T-helper 1 cell treated with Interleukin-12 subunit alpha and Interleukin-12 subunit beta and Interleukin-4 antibody, amounts not matched to agents 30 ng/mL and 1 ng/mL, for 36 hours (primary cell): ENCODE measurements at regions not wholly inside any gene's neighbourhood (a gene's known extent, or its start where the extent isn't known, plus 50 kb on each side); places are given as distances from the start of the nearest gene placed in this dataset.

Experiments
- intact Hi-C: fragments of 100-400 bp; cut with micrococcal nuclease; formaldehyde crosslinking; loops from one replicate; pipeline ENCODE4 v1.15.1; 2024

DNA sequence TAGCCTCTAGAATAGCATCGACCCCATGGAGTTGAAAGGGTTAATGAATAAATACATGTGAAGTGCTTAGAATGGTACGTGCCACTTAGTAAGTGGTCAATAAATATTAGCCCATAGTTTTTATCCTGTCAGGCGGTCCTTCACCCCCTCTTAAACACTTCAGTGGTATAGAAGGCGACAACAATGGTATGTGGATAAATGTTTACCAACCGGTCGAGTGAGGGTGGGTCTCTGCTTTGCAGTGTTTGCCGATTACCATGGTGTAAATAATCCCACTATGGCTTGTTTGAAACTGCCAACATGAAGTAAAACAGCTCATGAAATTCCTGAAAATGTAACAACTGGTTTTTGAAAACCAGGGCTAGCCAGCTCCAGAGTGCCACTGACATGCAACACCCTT lies 541.2 kb downstream of the BUD13 start:
- intact Hi-C loops, result no loop called here

DNA sequence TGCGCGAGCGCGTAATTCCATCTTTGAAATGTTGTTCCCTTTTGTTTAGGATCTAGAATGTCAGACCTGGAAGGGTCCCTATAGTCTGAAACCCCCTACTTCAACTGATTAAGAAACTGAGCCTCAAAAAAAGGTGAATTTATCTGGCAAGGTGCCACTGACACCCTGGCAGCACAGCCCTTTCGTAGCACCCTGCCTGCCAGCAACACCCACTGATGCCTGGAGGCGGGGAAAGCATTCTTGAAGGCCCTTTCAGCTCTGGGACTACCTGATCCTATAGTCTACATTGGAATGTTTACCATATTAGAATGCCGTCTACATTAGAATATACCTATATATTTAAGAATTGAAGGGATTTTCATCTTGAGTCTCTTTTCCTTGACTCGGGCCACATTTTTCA lies 542.3 kb downstream of the BUD13 start:
- intact Hi-C loops, result no loop called here

DNA sequence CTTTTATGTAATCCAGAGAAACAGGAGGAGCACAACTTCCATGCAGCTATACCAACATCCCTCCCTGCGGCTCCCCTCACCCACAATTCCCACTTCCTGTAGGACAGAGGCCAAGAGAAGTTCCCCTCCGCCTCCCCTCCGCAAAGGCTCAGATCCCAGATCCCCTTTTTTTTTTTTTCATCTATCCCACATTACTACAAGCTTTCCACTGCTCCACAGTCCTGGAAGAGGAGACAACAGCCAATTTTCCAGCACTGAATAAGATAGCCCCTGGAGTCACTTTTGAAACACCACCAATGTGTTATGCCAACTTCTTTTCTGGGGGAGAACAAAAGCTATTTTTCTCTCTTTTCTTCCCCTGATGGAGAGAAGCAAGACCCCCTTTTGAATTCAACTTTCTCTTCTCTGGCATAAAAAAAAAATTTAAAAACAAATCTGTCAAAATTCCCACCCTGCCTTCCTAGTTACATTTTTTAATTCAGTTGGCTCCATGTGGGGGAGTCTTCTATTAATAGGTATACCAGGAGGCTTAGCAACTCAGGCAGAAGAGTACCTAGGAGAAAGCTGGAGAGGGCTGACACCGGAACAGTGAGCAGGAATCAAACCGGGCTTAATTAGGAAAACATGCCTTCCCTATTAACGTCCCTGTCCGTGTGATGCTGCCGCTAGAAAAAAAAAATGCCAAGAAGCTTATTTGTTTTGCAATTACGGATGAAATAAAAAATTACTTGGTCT lies 543.4 kb downstream of the BUD13 start:
- intact Hi-C loops, result loop anchor here (10.0 kb wide), 1 partner anchor 1455 kb away; no protein-coding TSS in a partner anchor

DNA sequence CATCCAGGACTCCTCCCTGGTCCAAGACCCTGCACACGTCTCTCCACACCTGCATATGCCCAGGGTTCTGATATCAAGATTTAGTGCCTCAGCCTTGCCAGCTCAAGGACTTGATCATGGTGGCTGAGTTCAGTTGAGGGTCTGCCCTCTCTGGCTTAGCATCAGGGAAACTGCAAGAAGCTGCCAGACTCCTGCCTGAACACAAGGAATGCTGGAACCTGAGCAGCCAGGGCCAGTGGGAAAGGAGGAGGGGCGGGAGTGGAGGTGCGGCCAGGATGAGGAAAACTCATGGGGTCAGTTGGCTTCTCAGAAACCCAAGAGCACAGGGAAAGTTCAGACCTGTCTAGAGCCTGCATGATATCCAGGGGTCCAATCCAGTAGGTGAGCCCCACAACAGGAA lies 546.1 kb downstream of the BUD13 start:
- intact Hi-C loops, result loop anchor here (10.0 kb wide), 1 partner anchor 1452 kb away; no protein-coding TSS in a partner anchor

DNA sequence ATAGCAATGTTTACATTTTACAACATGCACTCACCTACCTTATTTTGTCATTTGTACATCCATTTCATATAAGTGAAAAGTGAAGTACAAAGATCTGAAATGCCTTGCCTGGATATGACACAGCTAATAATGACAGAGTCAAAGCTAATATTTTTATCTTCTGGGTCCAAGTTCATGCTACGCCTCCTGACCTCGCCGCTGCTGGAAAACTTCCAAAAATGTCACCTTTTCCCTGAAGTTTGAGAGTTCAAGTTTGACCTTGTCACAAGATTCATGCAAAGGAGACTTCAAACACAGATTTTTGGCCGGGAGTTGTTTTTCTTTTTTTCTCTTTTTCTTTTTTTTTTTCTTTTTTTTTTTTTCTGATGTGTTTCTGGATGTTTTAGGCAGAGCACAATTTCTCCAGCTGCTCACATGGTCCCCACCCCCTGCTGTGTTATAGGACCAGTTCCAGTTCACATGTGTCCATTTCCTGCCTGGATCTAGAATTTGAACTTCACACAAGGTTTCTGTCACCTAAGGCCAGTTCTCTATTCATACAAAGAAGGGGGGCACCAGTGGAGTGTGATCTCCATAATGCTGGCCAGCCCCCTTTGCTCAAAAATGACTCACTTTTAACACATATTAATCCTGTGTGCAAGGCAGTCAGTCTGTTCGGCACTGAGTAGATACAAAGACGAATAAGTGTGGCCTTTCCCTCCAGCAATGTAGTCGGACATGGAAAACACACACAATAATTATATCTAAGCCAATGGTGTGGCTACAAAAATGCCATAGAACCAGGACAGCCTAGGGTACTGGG lies 546.8 kb downstream of the BUD13 start:
- intact Hi-C loops, result loop anchor here (2.0 to 10.0 kb wide), 2 partner anchors 891 to 1451 kb away; no protein-coding TSS in a partner anchor

DNA sequence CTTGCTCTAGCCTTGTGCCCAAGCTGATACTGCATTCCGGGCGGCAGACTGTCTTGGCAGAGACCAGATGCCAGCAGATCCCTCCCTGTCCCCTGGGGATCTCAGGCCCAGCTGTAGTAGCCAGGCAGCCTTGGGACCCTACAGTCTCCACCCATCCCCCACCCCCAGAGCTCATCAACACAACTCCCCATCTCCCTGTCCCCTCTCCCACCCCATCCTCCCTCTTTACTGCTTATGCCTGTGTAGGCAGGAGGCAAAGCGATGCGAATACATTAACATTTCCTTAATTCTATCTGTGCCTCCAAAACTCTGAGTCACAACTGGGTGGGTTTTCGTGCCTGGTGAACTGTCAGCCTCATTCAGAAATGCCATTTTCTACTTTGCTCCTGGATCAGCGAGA lies 547.6 kb downstream of the BUD13 start:
- intact Hi-C loops, result loop anchor here (2.0 to 10.0 kb wide), 2 partner anchors 890 to 1450 kb away; no protein-coding TSS in a partner anchor

DNA sequence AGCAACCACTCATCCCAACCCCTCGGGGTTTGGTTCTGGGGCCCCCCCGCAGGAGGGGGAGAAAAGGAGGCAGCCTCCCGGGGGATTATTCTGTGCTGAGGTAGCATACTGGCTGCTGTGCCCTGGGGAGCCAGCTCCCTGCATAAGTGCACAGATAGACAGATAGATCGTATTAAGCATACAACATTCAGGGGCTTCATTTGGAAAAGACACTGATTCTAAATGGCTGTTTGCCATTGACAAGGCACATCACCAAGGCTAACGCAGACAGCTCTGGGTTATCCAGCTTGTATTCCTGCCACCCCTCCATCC lies 547.9 kb downstream of the BUD13 start:
- intact Hi-C loops, result loop anchor here (1.0 to 10.0 kb wide), 3 partner anchors 890 to 1450 kb away; no protein-coding TSS in a partner anchor

DNA sequence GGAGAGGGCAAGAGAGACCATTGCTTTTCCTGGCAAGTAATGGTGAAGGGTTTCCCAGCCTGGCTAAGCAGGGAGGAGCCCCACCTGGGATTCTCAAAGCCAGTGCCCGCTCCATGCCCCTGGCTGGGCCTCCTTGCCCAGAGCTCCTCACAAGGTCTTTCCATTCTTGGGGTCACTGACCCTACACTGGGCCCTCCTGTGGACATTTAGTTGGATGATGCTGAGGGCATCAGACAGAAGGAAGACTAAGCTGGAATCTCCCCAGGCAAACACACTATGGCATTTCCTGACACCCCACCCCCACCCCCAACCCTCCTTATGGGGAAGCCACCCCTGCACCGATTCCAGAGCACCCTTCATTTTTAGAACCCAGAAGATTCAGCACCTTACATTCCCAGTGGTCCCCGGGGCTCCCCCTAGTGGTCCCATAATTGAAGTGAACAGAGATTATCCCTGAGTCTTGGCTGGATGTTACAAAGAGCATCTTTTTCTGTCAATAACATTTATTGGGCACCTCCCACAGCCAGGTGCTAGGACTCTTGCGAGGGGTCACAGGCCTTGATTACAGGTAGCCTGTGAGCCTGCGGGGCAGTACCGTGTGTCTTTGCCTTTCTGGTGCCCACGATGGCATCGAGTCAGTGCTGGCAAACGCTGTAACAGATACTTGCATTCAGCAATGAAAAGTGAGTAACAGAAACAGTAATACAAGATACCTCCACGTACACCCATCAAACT lies 548.5 kb downstream of the BUD13 start:
- intact Hi-C loops, result loop anchor here (1.0 to 10.0 kb wide), 3 partner anchors 890 to 1450 kb away; no protein-coding TSS in a partner anchor

DNA sequence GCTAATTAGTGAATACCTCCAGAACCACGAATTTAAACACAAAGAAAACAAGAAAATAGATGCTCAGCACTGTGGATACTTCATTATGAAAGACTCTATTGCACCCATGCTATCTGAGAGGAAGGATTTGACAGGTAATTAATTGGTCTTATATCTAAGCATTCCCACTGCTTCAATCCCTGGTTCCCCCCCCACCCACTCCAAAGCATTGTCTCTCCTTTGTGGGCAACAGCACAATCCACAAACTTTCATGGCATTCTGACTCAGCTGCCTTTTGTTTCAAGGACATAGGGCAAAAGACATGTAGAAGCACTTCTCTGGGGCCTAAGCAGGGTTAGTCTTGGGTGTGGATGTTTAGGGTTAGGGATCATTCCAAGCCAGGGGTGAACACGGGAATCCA lies 551.4 kb downstream of the BUD13 start:
- intact Hi-C loops, result loop anchor here (10.0 kb wide), 1 partner anchor 1447 kb away; no protein-coding TSS in a partner anchor

DNA sequence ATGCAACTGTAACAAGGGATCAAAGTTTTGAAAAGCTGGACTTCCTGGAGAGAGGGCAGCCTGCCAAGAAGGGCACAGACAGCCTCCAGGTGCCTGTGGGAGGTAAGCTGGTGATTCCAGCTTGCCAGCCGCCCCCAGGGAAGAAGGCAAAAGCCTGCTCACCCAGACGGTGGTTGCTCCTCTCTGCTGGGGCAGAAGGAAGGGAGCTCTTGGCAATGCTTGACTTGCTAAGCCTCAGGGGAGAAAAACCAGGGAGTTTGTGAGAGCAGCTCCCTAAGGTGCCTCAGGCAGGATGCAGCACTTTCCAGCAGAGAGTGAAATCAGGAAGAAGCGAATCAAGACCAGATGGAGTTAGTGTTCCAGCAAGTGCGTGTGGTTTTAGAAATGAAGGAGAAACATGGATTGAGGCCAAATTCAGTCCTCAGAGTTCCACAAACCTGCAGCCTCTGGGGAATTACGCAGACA lies 553.6 kb downstream of the BUD13 start:
- intact Hi-C loops, result no loop called here

DNA sequence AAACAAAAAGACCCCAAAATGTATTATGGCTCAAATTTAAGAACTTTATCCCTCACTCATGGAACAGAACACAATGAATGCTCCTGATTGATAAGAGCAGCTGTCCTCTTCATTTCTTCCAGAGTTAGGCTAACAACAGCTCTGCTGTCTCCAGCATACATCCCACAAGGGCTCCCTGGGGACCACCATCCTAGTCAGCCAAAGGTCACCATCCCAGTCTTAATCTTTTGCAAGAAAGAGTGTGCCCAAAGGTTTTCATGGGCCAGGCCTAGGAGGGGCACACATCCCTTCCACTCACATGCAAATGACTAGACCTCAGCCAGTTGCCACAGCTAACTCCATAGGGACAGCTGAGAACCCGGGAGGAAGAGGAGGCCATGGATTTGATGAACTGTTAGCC lies 555.3 kb downstream of the BUD13 start:
- intact Hi-C loops, result loop anchor here (1.0 kb wide), 1 partner anchor 59 kb away; no protein-coding TSS in a partner anchor

DNA sequence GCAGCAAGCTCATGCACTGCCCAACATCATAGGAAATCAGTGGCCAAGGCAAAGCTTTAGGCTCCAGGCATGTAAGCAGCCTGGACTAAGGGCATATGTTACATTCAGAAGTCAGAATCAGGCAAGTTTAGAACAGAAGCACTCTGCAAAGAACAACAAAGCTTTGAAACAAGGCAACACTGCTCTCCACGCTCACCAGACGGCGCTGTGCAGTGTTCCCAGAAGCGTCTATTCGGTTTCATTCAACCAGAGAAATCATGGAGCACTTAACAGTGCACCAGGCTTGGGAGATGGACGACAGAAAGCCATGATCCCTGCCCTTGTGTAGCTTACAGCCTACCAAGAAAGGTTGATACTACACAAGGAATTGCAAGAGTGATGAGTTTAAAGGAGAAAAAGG lies 555.8 kb downstream of the BUD13 start:
- intact Hi-C loops, result loop anchor here (1.0 kb wide), 1 partner anchor 59 kb away; no protein-coding TSS in a partner anchor

DNA sequence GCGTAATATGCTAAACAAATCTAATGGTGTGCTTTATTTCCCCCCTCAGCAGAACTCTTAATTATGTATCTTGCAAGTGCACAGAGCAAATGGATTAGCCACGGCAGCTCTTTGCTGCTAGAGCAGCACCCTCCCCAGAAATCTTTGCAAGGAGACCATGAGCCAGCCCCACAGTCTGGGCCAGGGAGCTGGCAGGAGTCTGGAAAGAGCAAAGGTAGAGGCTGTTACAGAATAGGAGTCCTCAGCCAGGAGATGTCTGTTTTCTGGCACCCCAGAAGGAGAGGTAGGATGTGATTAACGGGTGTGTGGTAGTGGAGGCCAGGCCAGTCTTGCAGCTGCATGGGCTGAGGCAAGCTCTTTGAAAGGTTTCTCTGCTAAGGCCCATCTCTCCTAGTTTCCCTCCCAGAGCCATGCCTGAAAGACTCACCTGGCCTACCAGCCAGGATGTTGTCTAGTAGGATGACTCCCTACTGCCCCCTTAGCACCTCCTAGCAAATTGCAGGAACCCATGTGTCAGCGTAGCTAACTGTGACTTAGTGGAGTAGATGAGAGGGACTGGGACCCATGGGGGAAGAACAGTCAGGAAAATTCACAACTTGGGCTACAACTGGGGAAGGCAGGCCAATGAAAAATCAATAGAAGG lies 557.2 kb downstream of the BUD13 start:
- intact Hi-C loops, result no loop called here

DNA sequence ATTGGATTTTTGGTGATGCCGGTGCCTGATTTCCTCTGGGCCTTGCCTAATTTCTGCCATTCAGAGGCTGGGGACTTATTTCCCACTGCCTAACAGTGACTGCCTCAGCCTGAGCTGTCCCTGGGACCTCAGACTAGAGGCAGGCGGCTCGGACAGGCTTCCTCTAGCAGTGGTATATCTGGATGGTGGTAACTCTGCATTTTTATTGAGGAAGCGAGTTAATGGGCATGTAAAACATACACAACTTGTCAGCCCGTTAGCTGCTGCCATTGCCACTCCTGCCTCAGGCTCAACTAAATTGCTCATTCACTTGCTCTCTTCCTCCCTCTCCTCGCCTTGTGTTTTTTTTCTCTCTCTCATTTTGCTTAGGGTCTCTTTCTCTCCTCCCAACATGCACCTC lies 561.6 kb downstream of the BUD13 start:
- intact Hi-C loops, result no loop called here

DNA sequence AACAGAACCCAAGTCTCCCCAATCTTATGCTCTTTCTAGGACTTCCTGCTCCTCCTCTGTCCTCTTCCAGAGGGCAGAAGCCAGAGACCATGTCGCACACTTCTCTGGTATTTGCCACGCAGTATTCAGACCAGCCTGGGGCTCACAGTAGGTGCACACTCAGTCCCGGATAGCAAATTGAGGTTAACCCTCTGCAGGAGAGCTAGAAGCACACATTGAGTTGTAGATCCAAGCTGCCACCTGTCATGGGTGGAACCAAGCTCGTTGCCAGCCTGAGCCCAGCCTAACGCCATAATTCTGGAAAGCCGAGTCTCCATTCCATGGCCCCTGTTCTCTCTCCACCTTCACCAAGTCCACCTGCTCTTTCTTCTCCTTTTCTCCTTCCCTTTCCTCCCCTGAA lies 562.1 kb downstream of the BUD13 start:
- intact Hi-C loops, result no loop called here

DNA sequence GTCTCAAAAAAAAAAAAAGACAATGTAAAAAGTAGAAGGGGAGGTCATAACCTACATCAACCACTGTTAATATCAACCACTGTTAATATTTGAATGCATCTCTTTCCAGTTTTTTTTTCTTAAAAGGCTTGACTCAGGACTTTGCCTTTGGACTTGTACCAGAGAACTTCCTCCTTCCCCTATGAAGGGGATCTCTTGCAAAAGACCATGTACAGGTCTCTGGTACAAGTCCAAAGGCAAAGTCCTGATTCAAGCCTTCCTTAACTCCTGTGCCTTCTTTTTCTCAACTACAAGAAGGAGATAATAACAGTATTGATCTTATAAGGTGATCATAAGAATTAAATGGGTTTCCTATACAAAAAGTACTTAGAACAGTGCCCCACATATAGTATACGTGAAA lies 563.5 kb downstream of the BUD13 start:
- intact Hi-C loops, result no loop called here

DNA sequence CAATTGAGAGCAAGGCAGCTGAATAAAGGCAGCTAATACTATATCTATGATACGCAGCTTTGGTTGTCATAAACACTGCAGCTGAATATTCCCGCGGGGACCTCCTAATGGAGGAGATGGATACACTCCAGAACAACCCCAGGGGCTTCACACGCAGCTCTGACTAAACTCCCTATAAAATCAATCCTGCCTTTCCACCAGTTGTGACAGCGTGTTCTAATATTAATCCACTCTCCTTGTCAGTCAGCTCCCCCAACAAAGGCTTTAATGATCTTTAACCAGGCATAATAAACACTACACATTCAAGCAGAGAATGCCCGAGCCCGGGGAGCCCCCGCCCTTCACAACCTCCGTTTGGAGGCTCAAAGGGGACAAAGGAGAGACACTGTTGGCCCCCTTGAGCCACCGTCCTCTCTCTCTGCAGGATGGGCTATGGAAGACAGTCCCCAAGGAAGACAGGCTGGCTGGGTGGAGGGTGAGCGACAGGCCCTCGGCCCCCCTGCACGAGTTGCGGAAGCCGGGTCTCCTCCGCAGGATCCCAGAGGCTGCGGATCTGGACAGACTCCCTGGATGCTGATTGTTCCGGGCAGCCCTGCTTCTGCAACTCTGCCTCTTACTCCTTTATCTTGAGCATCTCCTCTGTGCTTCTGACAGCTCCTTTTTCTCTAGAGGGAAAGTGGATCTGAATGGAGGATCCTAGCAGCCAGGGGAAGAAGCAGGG lies 565.2 kb downstream of the BUD13 start:
- intact Hi-C loops, result no loop called here

DNA sequence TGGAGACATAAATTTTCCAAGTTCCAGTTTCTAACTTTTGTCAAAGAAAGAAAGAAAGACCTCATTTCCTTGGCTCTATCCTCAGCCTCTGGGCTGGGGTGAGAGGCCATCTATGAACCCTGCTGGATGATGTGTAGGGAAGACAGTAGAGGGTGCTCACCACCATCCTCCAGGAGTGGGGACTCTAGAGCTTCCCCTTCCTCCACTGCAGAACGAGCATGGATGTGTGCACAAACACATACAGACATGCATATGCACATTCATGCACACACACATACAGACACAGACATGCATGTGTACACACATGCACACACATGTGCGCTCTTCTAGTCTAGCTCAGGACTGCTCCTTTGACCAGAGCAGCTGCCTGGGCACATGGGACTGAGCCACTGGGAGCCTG lies 565.8 kb downstream of the BUD13 start:
- intact Hi-C loops, result no loop called here

DNA sequence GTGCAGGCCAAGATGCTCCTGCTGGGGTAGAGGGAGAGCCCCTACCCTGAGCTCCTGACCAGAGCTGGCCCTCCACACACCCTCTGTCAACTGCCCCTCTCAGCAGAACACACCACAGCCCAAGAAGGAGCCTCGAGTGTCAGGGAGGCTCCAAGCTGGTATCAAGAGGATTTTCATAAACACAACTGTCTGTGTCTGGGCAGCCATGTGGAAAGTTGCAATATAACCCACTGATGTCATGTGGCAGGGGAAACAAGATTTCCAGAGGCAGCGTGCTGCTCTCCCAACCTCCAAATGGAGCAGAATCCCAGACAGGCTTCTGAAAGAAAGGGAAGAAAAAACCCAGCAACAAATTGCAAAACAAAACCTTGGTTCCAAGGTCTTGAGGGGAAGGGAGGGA lies 569.9 kb downstream of the BUD13 start:
- intact Hi-C loops, result no loop called here

DNA sequence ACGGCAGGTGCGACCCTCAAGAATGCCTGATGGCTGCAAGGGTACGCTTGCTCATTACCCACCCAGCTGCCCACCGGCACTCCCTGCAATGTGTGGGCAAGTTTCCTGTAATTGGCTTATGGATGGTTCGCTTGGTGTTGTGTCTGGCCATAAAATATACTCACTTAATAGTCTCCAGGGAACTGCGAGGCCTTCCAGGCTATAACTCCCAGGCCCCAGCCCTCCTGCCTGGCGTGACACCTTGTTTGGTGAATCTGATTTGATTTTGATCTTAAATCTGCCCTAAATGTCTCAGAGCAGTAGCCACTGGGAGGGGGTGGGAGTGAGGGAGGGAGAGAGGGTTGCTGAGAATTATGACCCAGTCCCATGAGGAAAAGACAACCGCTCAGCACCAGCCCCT lies 572.2 kb downstream of the BUD13 start:
- intact Hi-C loops, result no loop called here
